ENCODE measurements at regions not wholly inside any gene's neighbourhood (a gene's known extent, or its start where the extent isn't known, plus 50 kb on each side); places are given as distances from the start of the nearest gene placed in this dataset.

DNA sequence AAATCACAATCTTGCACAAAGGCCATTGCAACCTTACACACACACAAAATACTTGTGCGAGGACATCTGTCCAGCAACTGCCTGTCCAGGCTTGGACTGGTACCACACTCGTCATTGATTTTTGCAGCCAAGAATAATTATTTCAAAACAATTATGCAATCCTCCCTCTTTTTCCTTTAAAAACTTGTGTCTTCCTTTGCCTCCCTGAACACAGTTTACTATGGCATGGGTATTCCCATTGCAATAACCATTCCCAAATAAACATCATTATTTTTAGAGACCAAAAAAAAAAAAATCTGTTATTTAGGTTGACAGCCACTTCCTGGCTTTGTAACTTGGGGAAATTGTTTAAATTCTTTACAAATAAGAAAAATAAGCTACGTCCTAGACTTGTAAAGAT lies 54.0 kb downstream of the C11orf91 start:
- H3K27ac ChIP-seq = no peak overlapping the region
- intact Hi-C loops (cut with DNase I) = no loop called here
- no peaks in the 10 kb centered on the region for H3K9me3 ChIP-seq
- H3K27me3 ChIP-seq = no peaks in the 10 kb centered on the region
- no peak for DNase-seq (ENCODE audit: extremely low spot score in 2 of 2)
- H3K4me1 ChIP-seq = no peaks in the 10 kb centered on the region
- H3K36me3 ChIP-seq = no peaks in the 10 kb centered on the region
- H3K4me3 ChIP-seq = no peak overlapping the region
- TF ChIP-seq POLR2AphosphoS5 (IDR thresholded peaks at IDR 0.05; ENCODE audit: insufficient read depth in 1 of 2, low read depth in 1 of 2) (no peak), POLR2A (IDR thresholded peaks at IDR 0.05) (no peak)
- TF ChIP-seq, protein P1, sequence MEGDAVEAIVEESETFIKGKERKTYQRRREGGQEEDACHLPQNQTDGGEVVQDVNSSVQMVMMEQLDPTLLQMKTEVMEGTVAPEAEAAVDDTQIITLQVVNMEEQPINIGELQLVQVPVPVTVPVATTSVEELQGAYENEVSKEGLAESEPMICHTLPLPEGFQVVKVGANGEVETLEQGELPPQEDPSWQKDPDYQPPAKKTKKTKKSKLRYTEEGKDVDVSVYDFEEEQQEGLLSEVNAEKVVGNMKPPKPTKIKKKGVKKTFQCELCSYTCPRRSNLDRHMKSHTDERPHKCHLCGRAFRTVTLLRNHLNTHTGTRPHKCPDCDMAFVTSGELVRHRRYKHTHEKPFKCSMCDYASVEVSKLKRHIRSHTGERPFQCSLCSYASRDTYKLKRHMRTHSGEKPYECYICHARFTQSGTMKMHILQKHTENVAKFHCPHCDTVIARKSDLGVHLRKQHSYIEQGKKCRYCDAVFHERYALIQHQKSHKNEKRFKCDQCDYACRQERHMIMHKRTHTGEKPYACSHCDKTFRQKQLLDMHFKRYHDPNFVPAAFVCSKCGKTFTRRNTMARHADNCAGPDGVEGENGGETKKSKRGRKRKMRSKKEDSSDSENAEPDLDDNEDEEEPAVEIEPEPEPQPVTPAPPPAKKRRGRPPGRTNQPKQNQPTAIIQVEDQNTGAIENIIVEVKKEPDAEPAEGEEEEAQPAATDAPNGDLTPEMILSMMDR (IDR thresholded peaks at IDR 0.05) = no peak

DNA sequence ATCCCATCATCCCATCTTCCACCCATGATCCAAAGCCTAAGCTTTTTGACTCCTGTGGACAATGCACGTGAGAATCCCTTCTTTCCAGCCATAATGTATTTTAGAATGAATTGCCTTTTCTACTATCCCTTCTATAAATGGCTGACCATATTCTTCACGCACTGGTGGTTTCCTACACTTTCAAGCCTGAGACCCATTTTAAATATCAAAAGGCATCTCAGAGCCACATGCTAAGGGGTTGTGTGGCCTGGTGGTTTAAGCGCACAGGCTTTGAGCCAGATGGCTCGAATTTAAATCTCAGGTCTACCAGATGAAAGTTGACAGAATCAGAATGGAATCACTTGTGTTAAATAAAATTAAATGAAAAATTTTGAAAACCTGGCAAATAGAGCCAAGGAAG lies 54.5 kb downstream of the C11orf91 start:
- no peaks in the 10 kb centered on the region for H3K9me3 ChIP-seq
- no peaks in the 10 kb centered on the region for H3K4me1 ChIP-seq
- TF ChIP-seq POLR2A (IDR thresholded peaks at IDR 0.05) (no peak), POLR2AphosphoS5 (IDR thresholded peaks at IDR 0.05; ENCODE audit: insufficient read depth in 1 of 2, low read depth in 1 of 2) (no peak)
- no peak overlapping the region for H3K27ac ChIP-seq
- no peaks in the 10 kb centered on the region for H3K36me3 ChIP-seq
- H3K4me3 ChIP-seq = no peak overlapping the region
- intact Hi-C loops (cut with DNase I) = no loop called here
- no peaks in the 10 kb centered on the region for H3K27me3 ChIP-seq
- DNase-seq (ENCODE audit: extremely low spot score in 2 of 2) = no peak

DNA sequence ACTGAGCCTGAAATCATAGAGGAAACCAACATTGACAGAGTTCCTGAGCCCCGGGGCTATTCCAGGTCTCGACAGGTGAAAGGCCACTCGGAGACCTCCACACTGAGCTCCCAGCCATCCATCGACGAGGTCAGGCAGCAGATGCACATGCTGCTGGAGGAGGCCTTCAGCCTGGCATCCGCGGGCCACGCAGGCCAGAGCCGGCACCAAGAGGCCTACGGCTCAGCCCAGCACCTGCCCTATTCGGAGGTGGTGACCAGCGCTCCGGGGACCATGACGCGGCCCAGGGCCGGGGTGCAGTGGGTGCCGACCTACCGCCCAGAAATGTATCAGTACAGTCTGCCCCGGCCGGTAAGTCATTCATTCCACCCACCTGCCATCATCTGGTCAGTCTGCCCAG lies 54.9 kb downstream of the C11orf91 start:
- H3K27me3 ChIP-seq = no peaks in the 10 kb centered on the region
- DNase-seq (ENCODE audit: extremely low spot score in 2 of 2) = no peak
- no peaks in the 10 kb centered on the region for H3K4me1 ChIP-seq
- intact Hi-C loops (cut with DNase I) = no loop called here
- H3K36me3 ChIP-seq = no peaks in the 10 kb centered on the region
- H3K9me3 ChIP-seq = no peaks in the 10 kb centered on the region
- H3K27ac ChIP-seq = no peak overlapping the region
- H3K4me3 ChIP-seq = no peak overlapping the region
- TF ChIP-seq POLR2AphosphoS5 (IDR thresholded peaks at IDR 0.05; ENCODE audit: insufficient read depth in 1 of 2, low read depth in 1 of 2) = no peak
- TF ChIP-seq, protein P1 (IDR thresholded peaks at IDR 0.05) = no peak
- no peak for TF ChIP-seq POLR2A (IDR thresholded peaks at IDR 0.05)

DNA sequence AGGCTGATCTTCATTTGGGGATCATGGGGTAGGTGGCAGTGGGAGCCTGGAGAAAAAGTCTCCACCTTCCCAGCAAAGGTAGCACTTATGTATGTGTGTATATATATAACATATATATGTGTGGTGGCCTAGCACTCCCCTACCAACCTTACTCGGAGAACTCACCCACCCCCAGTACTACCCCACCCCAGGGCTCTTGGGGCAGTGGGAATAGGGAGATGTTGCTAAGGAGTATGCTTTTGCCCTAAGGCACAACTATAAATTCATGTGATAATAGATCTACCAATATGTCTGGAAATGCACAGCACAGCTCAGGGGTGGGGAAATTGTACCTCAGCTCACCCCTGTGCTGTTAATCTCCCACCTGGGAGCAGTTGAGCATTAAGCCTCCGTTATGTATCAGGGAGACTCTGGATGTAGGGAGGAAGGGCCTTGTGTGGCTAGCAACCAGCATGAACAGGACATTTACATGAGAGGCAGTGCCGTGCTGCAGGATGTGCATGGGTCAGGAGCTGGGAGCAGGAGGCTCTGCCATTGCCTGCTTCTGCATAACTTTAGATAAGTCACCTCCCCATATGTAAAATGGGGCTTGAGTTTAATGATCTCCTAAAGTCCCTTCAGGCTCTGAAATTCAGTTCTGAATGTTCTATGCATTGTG lies 57.3 kb downstream of the C11orf91 start:
- Histone ChIP-seq H3K4me3 (no peak overlapping the region), H3K27me3 (no peaks in the 10 kb centered on the region), H3K9me3 (no peaks in the 10 kb centered on the region), H3K36me3 (no peaks in the 10 kb centered on the region), H3K4me1 (no peaks in the 10 kb centered on the region), H3K27ac (no peak overlapping the region)
- TF ChIP-seq POLR2AphosphoS5 (IDR thresholded peaks at IDR 0.05; ENCODE audit: insufficient read depth in 1 of 2, low read depth in 1 of 2) (no peak), POLR2A (IDR thresholded peaks at IDR 0.05) (no peak)
- TF ChIP-seq, protein P1 (IDR thresholded peaks at IDR 0.05) = no peak
- DNase-seq (ENCODE audit: extremely low spot score in 2 of 2) = peak; percentile 64 to 72
- intact Hi-C loops (cut with DNase I) = no loop called here

DNA sequence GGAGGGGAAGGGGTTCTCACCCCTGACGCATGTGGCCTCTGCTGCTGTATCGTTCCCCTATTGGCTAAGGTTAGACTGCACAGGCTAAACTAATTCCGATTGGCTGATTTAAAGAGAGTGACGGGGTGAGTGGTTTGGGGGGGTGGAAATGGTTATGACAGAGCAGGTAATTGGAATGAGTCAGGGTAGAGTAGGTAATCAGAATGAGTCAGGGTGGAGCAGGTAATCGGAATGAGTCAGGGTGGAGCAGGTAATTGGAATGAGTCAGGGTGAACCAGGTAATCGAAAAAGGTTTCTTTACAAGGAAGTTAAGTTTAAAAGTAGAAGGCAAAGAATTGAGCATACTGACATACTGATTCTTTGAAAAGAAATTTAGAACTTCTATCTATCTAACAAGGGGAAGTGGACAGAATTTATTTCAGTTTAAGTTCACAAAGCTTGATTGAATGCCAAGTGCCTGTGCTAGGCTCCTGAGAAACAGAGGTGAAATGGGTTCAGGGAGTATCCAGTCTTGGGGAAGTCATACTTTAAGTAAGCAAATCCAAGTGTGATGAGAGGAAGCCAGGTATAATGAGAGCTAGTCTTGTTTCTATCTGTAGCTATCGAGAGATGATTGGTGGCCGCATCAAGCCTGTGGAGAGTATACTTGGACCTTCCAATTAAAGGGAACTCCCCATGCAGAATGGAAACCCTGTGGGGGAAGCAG lies 58.0 kb downstream of the C11orf91 start:
- DNase-seq (ENCODE audit: extremely low spot score in 2 of 2) = peak in 1 of 2 donors; percentile 19
- Histone ChIP-seq H3K4me1 (no peaks in the 10 kb centered on the region), H3K4me3 (no peak overlapping the region), H3K36me3 (no peaks in the 10 kb centered on the region), H3K27ac (no peak overlapping the region), H3K9me3 (no peaks in the 10 kb centered on the region), H3K27me3 (no peaks in the 10 kb centered on the region)
- intact Hi-C loops (cut with DNase I) = no loop called here
- TF ChIP-seq, protein P1 (IDR thresholded peaks at IDR 0.05) = no peak
- TF ChIP-seq POLR2AphosphoS5 (IDR thresholded peaks at IDR 0.05; ENCODE audit: insufficient read depth in 1 of 2, low read depth in 1 of 2) (no peak), POLR2A (IDR thresholded peaks at IDR 0.05) (no peak)

Measured in vagina (tissue), 2 donors.